ENCODE measurements at regions not wholly inside any gene's neighbourhood (a gene's known extent, or its start where the extent isn't known, plus 50 kb on each side); places are given as distances from the start of the nearest gene placed in this dataset.
"Not testable (repeated sequence)": the region's sequence is repeated elsewhere in the genome, so short reads cannot be mapped to it uniquely, and the experiment has no call there.

DNA sequence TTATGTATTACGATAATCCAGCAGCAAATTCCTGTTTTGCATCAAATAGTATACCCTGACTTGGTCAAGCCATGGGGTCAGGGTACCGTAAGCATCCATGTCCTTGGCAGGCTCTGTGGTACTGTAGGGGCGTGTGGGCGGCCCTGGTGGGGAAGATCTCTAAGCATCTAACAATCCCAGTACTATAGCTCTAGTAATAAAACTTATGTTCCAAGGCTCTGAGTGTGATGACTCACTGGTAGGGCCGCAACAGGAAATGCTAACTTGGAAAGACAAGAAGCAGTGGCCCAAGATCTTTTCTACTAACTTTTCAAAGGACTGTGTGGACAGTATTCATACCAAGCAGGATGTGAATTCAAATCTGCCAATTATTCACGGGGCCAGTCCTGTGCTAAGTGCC, 63.8 kb downstream of the CLEC18A start:
- not testable (repeated sequence) for DNase-seq (ENCODE audit: extremely low read depth, low read depth)

DNA sequence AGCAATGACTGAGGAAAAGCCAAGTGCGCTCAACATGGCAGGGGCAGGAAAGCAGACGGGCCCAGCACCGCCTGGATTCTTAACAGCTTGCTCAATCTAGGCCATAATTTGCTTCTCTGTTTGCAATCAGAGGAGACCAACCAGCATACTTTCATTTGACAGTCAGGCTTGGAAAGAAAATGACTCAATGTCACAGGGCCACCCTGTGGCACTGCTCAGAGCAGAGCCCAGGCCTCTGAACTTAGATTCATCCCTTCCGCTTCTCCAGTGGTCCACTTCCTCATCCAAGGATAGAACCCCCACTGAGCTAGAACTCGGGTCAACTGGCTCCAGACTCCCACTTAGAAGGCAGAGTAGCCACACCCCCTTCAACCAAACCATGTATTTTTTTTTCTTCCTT, 65.6 kb downstream of the CLEC18A start:
- not testable (repeated sequence) for DNase-seq (ENCODE audit: extremely low read depth, low read depth)

DNA sequence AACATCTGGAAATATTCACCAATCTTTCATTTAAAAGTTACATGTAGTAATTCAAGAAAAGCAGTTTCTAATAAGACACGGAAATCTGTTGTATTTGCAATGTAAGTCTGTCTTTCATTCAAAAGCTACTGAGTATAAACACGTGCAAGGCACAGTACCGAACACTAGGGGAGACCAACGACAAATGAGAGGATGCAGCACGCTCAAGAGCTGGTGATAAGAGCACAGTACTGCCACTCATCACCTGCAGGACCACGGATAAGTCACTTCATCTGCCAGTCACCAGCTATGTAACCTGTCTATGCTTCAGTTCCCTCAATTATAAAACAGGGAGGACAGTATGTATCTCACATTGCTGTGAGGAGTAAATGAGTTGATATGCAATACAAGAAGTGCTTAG, 67.1 kb downstream of the CLEC18A start:
- peak; percentile 13 for DNase-seq (ENCODE audit: extremely low read depth, low read depth)

DNA sequence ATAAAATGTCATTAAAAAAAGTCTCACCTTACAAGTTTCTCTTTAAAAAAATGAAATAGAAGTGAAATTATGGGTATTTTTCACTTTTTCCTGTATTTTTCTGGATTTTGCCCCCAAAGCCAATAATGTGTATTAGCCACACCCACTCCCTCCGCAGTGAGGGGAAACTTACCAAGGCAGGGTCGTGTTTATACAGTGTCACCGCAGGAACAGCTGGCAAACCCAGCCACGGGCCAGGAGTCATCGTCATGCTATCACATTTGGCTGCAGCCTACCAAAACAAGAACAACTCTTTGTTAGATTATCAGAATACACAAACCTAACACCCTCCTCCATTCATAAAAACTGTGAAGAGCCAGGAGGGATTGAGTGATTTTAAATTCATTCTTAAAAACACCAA, 72.1 kb downstream of the CLEC18A start:
- not testable (repeated sequence) for DNase-seq (ENCODE audit: extremely low read depth, low read depth)

DNA sequence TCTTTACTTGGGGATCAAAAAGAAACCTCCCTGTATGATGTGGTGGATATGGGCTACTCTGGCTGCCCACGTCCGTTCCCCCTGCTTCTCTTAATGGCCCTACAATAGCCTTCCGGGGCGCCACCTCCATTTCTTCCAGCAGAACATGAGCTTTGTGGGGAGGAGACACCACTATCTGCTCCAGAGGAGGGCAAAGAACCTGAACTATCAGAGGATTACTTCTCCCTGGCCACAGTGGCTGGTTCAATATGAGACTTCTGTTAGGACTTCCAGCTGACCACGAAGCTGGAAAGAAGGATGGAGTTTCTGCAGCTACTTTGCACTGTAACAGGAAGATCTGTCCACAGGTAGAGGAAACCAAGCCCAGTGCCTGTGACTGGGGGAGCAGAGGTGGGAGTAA, 72.8 kb downstream of the CLEC18A start:
- DNase-seq (ENCODE audit: extremely low read depth, low read depth): not testable (repeated sequence)

DNA sequence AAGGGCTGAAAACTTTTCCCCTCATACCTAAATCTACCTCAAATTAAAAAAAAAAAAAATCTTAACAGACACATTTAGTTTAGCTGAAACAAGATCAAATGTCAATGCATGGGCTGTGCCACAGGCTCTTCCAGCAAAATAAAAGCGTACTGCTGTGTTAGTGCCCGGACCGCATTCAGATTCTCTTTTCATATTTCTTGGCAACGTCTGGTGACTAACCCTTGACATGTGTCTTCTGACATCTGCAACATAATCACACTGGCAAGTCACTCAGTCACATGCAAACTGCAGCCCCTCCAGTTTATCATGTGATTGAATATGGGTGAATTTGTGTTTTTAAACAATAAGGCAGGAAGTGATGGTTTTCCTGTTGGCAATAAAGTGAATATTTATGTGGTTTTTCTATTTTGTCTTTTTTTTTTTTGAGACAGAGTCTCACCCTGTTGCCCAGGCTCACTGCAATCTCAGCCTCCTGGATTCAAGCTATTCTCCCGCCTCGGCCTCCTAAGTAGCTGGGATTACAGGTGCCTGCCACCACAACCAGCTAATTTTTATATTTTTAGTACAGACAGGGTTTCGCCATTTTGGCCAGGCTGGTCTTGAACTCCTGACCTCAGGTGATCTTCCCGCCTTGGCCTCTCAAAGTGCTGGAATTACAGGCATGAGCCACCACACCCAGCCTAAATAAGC, 75.2 kb downstream of the CLEC18A start:
- not testable (repeated sequence) for DNase-seq (ENCODE audit: extremely low read depth, low read depth)

DNA sequence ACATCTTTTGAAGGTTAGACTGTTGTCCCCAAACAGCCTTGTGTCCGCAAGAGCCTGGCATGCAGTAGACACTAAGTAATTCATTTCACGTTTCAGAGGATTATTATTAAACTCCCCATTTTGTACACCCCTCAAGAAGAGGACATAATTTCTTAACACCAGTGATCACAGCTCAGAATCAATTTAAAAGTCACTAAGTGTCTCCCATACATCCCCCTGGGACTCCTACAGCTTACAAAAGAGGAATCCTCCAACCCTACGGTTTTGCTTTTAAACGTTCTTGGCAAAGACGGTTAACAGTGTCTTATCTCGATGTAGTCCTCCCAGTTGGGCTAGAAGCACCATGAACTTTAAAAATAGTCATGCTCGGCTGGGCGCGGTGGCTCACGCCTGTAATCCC, 81.2 kb upstream of the PDPR start:
- not testable (repeated sequence) for DNase-seq (ENCODE audit: extremely low read depth, low read depth)

DNA sequence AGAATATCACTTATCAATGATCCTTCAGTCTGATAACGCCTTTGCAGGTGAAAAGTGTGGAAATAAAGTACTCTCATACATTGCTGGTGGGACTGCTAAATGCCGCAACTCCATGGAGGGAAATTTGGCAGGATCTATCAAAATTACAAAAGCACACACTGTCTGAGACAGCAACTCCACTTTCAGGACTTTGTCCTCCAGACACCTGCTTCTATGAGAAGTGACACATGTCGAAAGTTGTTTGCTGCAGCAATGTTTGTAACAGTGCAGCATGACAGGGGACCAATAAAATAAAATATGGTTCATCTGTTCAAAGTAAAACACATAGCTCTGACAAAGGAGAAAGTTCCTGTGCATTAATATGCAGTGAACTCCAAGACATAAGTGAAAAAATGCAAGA, 76.2 kb upstream of the PDPR start:
- not testable (repeated sequence) for DNase-seq (ENCODE audit: extremely low read depth, low read depth)

DNA sequence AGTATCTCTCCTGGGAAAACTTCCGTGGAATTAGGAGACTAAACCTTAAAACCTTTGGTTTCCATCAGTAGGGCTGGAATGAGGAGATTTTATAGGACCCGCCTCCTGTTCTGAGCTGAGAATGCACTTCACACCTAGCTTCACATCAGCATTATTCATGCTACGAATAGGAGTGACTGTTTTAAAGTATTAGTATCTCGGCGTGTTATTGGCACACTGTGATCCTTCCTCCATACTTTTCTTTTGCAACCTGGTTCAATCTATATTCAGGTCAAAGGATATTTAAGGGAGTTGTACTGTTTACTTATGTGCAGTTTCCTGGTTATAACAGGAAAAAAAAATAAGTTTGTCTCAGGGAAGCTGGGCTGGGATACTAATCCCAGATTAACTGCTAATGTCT, 73.6 kb upstream of the PDPR start:
- not testable (repeated sequence) for DNase-seq (ENCODE audit: extremely low read depth, low read depth)

DNA sequence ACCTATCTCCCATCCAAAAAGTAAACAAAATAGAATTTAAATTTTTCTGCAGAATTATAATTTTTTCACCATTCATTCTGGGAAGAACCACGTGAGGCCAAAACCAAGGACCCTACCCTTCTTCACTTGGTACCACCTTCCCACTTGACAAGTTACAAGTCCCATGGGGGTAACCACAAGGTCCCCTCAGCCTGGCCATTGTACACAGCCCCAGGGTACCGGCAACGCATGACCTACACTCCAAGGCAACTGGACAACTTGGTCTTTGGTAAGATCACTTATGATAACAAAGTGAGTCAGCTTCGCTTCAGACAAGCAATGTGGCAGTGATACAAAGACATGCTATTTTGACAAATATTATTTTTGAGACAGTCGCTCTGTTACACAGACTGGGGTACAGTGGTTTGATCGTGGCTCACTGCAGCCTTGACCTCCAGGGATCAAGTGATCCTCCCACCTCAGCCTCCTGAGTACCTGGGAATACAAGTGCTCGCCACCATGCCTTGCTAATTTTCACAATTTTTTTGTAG, 70.5 kb upstream of the PDPR start:
- not testable (repeated sequence) for DNase-seq (ENCODE audit: extremely low read depth, low read depth)

DNA sequence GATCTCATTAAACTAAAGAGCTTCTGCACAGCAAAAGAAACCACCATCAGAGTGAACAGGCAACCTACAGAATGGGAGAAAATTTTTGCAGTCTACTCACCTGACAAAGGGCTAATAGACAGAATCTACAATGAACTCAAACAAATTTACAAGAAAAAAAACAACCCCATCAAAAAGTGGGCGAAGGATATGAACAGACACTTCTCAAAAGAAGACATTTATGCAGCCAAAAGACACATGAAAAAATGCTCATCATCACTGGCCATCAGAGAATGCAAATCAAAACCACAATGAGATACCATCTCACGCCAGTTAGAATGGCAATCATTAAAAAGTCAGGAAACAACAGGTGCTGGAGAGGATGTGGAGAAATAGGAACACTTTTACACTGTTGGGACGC, 67.6 kb upstream of the PDPR start:
- DNase-seq (ENCODE audit: extremely low read depth, low read depth): not testable (repeated sequence)

DNA sequence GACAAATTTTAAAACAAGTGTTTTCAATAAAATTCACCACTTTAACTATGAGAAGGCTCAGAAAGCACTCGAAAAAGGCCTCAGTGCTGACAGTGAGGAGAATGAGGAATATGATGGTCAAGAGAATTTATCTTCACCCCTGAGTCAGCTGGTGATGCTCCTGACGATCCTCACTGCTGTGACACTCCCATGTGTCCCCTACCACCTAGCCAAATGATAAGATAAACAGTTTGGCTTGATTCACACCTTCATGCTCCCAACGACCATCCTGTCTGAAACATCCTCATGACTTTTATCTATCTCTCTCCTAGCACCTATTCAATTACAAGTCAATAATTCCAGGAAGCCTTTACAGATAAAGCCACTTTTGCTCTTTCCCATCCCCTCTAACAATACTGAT, 66.0 kb upstream of the PDPR start:
- DNase-seq (ENCODE audit: extremely low read depth, low read depth): not testable (repeated sequence)

DNA sequence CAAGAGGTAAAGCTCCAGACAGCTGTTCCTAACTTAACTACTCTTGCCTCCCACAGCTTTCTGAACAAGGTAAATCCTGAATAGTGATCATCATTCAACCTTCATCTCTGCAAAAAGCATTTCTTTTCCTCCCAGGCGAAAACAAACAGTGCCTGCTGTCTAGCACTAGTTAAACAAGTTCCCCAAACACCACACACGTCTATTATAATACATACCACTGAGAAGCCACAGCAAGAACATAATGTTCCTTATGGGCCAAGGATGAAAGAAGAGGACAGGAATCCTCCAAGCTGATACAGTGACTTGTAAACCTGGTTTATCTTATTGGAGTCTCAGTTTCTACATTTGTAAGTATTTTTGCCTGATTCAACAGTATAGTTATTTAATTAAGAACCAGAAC, 56.1 kb upstream of the PDPR start:
- DNase-seq (ENCODE audit: extremely low read depth, low read depth): not testable (repeated sequence)

DNA sequence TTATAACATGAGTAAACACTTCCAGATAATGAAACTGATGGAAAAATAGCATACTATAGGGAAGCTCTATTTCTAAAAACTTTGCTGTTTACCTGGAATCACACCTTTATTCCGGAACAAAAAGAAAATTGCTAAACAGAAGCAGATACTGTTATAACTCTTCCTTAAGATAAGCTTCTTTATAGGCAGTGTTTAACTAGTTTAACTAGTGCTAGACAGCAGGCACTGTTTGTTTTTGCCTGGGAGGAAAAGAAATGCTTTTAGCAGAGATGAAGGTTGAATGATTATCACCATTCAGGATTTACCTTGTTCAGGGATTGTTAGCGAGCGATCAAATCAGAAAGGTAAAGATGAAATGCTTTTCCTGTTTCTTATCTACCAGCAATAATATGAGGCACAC, 54.7 kb upstream of the PDPR start:
- not testable (repeated sequence) for DNase-seq (ENCODE audit: extremely low read depth, low read depth)

DNA sequence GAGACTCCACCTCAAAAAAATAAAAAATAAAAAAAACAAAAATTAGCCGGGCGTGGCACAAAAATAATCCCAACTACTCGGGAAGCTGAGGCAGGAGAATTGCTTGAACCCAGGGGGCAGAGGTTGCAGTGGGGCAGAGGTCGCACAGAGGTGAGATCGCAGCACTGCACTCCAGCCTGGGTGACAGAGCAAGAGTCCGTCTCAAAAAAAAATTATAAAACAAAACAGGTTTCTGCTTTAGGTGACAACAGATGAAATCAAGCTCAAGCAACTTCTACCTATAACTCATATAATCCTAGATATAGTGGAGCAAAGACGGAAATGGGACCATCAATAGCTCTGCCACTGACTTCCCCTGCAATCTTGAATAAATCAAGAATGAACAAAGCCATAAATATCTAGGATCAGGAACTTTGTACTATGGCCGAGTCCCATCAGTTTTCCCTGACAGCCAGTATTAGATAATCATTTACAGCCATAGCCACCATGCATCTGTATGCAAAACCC, 53.6 kb upstream of the PDPR start:
- DNase-seq (ENCODE audit: extremely low read depth, low read depth): not testable (repeated sequence)

DNA sequence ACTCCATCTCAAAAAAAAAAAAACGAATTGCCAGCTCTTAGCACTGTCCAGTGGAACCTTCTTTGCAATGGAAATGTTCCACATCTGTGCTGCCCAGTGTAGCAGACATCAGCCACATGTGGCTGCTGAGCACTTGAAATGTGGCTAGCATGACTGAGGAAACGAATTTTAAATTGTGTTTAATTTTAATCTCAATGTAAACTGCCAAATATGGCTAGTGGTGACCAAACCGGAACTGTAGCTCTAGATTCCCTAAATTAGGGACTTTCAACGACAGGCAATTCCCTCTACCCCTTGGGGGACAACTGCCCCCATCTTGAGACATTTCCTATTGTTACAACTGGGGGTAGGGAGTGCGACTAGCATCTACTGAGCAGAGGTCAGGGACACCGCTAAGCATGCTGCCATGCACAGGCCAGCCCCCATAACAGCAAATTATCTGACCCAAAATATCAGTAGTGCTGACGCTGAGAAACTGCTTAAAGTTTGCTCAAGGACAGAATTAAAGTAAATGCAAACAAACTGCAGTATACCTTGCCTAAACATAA, 52.4 kb upstream of the PDPR start:
- not testable (repeated sequence) for DNase-seq (ENCODE audit: extremely low read depth, low read depth)

DNA sequence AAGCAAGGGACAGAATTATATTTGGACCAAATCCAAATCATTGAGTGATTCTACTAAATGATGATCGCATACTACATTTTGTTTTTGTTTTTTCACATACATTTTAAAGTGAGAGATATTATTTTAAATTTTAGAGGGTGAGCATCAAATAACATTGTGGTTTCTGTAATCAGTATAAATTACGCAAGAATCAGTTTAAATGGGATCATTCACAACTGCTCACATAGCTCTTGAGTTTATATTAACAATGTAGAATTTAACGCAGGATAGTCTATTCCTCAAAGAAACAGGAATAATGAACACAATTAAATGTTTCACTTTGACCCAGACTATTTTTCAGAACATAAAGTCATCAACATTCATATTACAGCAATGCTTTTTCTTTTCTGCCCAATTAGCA, 51.2 kb upstream of the PDPR start:
- DNase-seq (ENCODE audit: extremely low read depth, low read depth): not testable (repeated sequence)

Small RNAs in the stretch of these regions (small RNA-seq; reads per million reads assigned to genes)
- gene MIR1972-2: 0 reads per million in 2 experiments

All from NCI-H460 (cell line).